ENCODE measurements at regions not wholly inside any gene's neighbourhood (a gene's known extent, or its start where the extent isn't known, plus 50 kb on each side); places are given as distances from the start of the nearest gene placed in this dataset.

GRCh38 chr6:125671323-125671722 lies 78.1 kb upstream of the HEY2 start:
- no peak for TF ChIP-seq CTCF (conservative IDR thresholded peaks at IDR 0.05; ENCODE audit: low read depth, low read length)
- no peak for DNase-seq (ENCODE audit: low read depth)
- H3K4me3 ChIP-seq (ENCODE audit: low read depth, low read length): no peak overlapping the region

GRCh38 chr6:125674230-125674629 lies 75.2 kb upstream of the HEY2 start:
- no peak for TF ChIP-seq CTCF (conservative IDR thresholded peaks at IDR 0.05; ENCODE audit: low read depth, low read length)
- DNase-seq (ENCODE audit: low read depth): no peak
- H3K4me3 ChIP-seq (ENCODE audit: low read depth, low read length): no peak overlapping the region

DNA sequence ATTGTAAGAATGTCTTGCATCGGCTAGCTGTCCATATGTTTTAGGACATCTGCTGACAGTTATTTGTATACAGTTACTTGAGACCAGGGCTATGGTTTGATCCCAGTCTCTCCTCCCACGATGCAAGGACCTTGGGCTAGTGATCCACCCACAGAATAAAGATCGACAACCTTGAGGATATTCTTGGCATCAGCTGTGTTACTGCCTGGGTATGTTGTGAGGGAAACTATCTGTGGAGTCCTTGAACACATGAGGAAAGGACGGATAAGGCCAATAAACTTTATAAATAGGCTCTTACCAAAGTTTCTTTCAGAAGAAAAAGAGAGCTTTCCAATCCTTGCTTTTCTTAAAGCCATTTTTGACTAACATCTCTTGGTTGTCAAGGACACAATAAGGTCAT lies 70.8 kb upstream of the HEY2 start:
- DNase-seq (ENCODE audit: low read depth): no peak
- no peak overlapping the region for H3K4me3 ChIP-seq (ENCODE audit: low read depth, low read length)
- TF ChIP-seq CTCF (conservative IDR thresholded peaks at IDR 0.05; ENCODE audit: low read depth, low read length): no peak

DNA sequence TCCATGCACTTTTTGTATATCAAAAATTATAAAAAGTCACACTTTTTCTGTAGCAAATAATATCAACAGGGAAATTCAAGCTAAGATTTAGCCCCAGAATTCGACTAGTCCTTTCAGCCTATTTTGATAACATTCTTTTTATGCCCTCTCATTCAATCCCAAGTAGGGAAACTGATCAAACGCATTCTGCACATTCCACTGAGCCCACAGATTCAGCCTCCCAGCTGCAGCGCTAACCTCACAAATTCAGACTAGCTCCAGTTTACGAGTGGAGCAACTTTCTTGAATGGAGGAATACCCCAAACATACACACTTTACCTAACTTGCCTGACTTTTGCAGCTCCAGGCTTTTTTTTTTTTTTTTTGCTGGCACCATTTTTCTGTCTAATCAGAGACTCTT lies 70.3 kb upstream of the HEY2 start:
- TF ChIP-seq CTCF (conservative IDR thresholded peaks at IDR 0.05; ENCODE audit: low read depth, low read length): no peak
- H3K4me3 ChIP-seq (ENCODE audit: low read depth, low read length): no peak overlapping the region
- no peak for DNase-seq (ENCODE audit: low read depth)

- no peak for DNase-seq (ENCODE audit: low read depth)
- no peak overlapping the region for H3K4me3 ChIP-seq (ENCODE audit: low read depth, low read length)
- TF ChIP-seq CTCF (conservative IDR thresholded peaks at IDR 0.05; ENCODE audit: low read depth, low read length): no peak
Measured at GRCh38 chr6:125679651-125680050, 69.8 kb upstream of the HEY2 start.

- H3K4me3 ChIP-seq (ENCODE audit: low read depth, low read length): no peak overlapping the region
Measured at GRCh38 chr6:125682939-125683338, 66.5 kb upstream of the HEY2 start.

More at GRCh38 chr6:125682939-125683338, 66.5 kb upstream of the HEY2 start:
- no peak for DNase-seq (ENCODE audit: low read depth)
- no peak for TF ChIP-seq CTCF (conservative IDR thresholded peaks at IDR 0.05; ENCODE audit: low read depth, low read length)

Data from choroid plexus epithelial cell (primary cell).